Activated naive CD4-positive, alpha-beta T cell treated with anti-CD3 and anti-CD28 coated beads, Interleukin-2, amount 10 ng/mL, durations not matched to agents 7 days and 5 days (primary cell): ENCODE measurements at regions not wholly inside any gene's neighbourhood (a gene's known extent, or its start where the extent isn't known, plus 50 kb on each side); places are given as distances from the start of the nearest gene placed in this dataset.

Source experiments
- CTCF ChIA-PET: fragments of 350-600 bp; sonication (Branson Sonifier 250); formaldehyde crosslinking; loops from one replicate; lab custom pipeline; 2021; ENCODE audit warnings: antibody characterized with exemption; lab: Charles Lee
- DNase-seq: peaks from one replicate; pipeline ENCODE4 v3.0.0-alpha.2; 2020
- H3K27ac Mint-ChIP-seq: one replicate; pipeline ENCODE4 v1.8.0; 2021; ENCODE audit warnings: mild to moderate bottlenecking, moderate library complexity, mixed read lengths
- H3K27me3 Mint-ChIP-seq: one replicate; pipeline ENCODE4 v1.8.0; 2021; ENCODE audit warnings: mild to moderate bottlenecking, mixed read lengths
- H3K36me3 Mint-ChIP-seq: one replicate; pipeline ENCODE4 v1.8.0; 2021; ENCODE audit warnings: mixed read lengths
- H3K4me1 Mint-ChIP-seq: one replicate; pipeline ENCODE4 v1.8.0; 2021; ENCODE audit warnings: mixed read lengths
- H3K4me3 Mint-ChIP-seq: one replicate; pipeline ENCODE4 v1.8.0; 2021; ENCODE audit warnings: mild to moderate bottlenecking, moderate library complexity, mixed read lengths
- H3K9me3 Mint-ChIP-seq: one replicate; pipeline ENCODE4 v1.8.0; 2021; ENCODE audit warnings: mixed read lengths

GRCh38 chr3:6509576-6509975, 351.3 kb upstream of the GRM7 start:
- Mint-ChIP-seq H3K36me3 (no peaks in the 10 kb centered on the region), H3K27me3 (no peaks in the 10 kb centered on the region), H3K9me3 (peaks cover 7% of the 10 kb centered on the region), H3K27ac (no peak overlapping the region), H3K4me1 (no peaks in the 10 kb centered on the region), H3K4me3 (no peak overlapping the region)
- DNase-seq, result no peak
- CTCF ChIA-PET, result no interaction called here

- Mint-ChIP-seq H3K36me3 (no peaks in the 10 kb centered on the region), H3K9me3 (peaks cover 10% of the 10 kb centered on the region), H3K27me3 (no peaks in the 10 kb centered on the region), H3K4me3 (no peak overlapping the region), H3K4me1 (no peaks in the 10 kb centered on the region), H3K27ac (no peak overlapping the region)
- CTCF ChIA-PET, result interaction anchor here (1.4 kb wide), 1 partner anchor 11 kb away, joined by 3 read pairs; no protein-coding TSS in a partner anchor
- DNase-seq, result no peak
These were observed 350.2 kb upstream of the GRM7 start for GRCh38 chr3:6510713-6511112.

GRCh38 chr3:6512172-6512800, 348.6 kb upstream of the GRM7 start:
- no peaks in the 10 kb centered on the region for H3K36me3 Mint-ChIP-seq
- no peak overlapping the region for H3K27ac Mint-ChIP-seq
- no peak for DNase-seq
- CTCF ChIA-PET, result interaction anchor here (1.4 kb wide), 1 partner anchor 10 kb away, joined by 3 read pairs; no protein-coding TSS in a partner anchor
- no peaks in the 10 kb centered on the region for H3K27me3 Mint-ChIP-seq
- no peaks in the 10 kb centered on the region for H3K4me1 Mint-ChIP-seq
- H3K4me3 Mint-ChIP-seq, result no peak overlapping the region
- peaks cover 9% of the 10 kb centered on the region for H3K9me3 Mint-ChIP-seq

GRCh38 chr3:6516143-6516542, 344.8 kb upstream of the GRM7 start:
- CTCF ChIA-PET, result no interaction called here
- H3K9me3 Mint-ChIP-seq, result peaks cover 18% of the 10 kb centered on the region
- H3K4me3 Mint-ChIP-seq, result no peak overlapping the region
- no peaks in the 10 kb centered on the region for H3K36me3 Mint-ChIP-seq
- no peak for DNase-seq
- no peak overlapping the region for H3K27ac Mint-ChIP-seq
- H3K4me1 Mint-ChIP-seq, result no peaks in the 10 kb centered on the region
- no peaks in the 10 kb centered on the region for H3K27me3 Mint-ChIP-seq

GRCh38 chr3:6516694-6517093, 344.2 kb upstream of the GRM7 start:
- no peaks in the 10 kb centered on the region for H3K36me3 Mint-ChIP-seq
- H3K9me3 Mint-ChIP-seq, result peaks cover 18% of the 10 kb centered on the region
- CTCF ChIA-PET, result no interaction called here
- H3K27ac Mint-ChIP-seq, result no peak overlapping the region
- no peak for DNase-seq
- no peaks in the 10 kb centered on the region for H3K27me3 Mint-ChIP-seq
- H3K4me3 Mint-ChIP-seq, result no peak overlapping the region
- H3K4me1 Mint-ChIP-seq, result no peaks in the 10 kb centered on the region

GRCh38 chr3:6518709-6519345, 342.1 kb upstream of the GRM7 start:
- H3K9me3 Mint-ChIP-seq, result peaks cover 16% of the 10 kb centered on the region
- H3K4me1 Mint-ChIP-seq, result no peaks in the 10 kb centered on the region
- CTCF ChIA-PET, result no interaction called here
- no peak overlapping the region for H3K27ac Mint-ChIP-seq
- H3K27me3 Mint-ChIP-seq, result no peaks in the 10 kb centered on the region
- H3K4me3 Mint-ChIP-seq, result no peak overlapping the region
- DNase-seq, result no peak
- no peaks in the 10 kb centered on the region for H3K36me3 Mint-ChIP-seq

GRCh38 chr3:6521369-6522113, 339.4 kb upstream of the GRM7 start:
- CTCF ChIA-PET, result interaction anchor here (1.6 kb wide), 1 partner anchor 10 kb away, joined by 3 read pairs; no protein-coding TSS in a partner anchor
- no peak overlapping the region for H3K27ac Mint-ChIP-seq
- H3K4me3 Mint-ChIP-seq, result no peak overlapping the region
- DNase-seq, result no peak
- no peaks in the 10 kb centered on the region for H3K4me1 Mint-ChIP-seq
- no peaks in the 10 kb centered on the region for H3K27me3 Mint-ChIP-seq
- H3K36me3 Mint-ChIP-seq, result no peaks in the 10 kb centered on the region
- H3K9me3 Mint-ChIP-seq, result peaks cover 10% of the 10 kb centered on the region

GRCh38 chr3:6522191-6522590, 338.7 kb upstream of the GRM7 start:
- no peak overlapping the region for H3K4me3 Mint-ChIP-seq
- peaks cover 10% of the 10 kb centered on the region for H3K9me3 Mint-ChIP-seq
- no peaks in the 10 kb centered on the region for H3K4me1 Mint-ChIP-seq
- H3K36me3 Mint-ChIP-seq, result no peaks in the 10 kb centered on the region
- no peak for DNase-seq
- H3K27me3 Mint-ChIP-seq, result no peaks in the 10 kb centered on the region
- no peak overlapping the region for H3K27ac Mint-ChIP-seq
- CTCF ChIA-PET, result interaction anchor here (1.6 kb wide), 1 partner anchor 11 kb away, joined by 3 read pairs; no protein-coding TSS in a partner anchor

GRCh38 chr3:6523043-6523442, 337.9 kb upstream of the GRM7 start:
- no peak for DNase-seq
- Mint-ChIP-seq H3K36me3 (no peaks in the 10 kb centered on the region), H3K27ac (no peak overlapping the region), H3K27me3 (no peaks in the 10 kb centered on the region), H3K9me3 (peaks cover 8% of the 10 kb centered on the region), H3K4me1 (no peaks in the 10 kb centered on the region), H3K4me3 (no peak overlapping the region)
- CTCF ChIA-PET, result no interaction called here

GRCh38 chr3:6524479-6524878, 336.4 kb upstream of the GRM7 start:
- Mint-ChIP-seq H3K27ac (no peak overlapping the region), H3K36me3 (no peaks in the 10 kb centered on the region), H3K4me3 (no peak overlapping the region), H3K27me3 (no peaks in the 10 kb centered on the region), H3K4me1 (no peaks in the 10 kb centered on the region), H3K9me3 (peaks cover 7% of the 10 kb centered on the region)
- no peak for DNase-seq
- CTCF ChIA-PET, result interaction anchor here (0.6 kb wide), 1 partner anchor 573 kb away, joined by 3 read pairs; no protein-coding TSS in a partner anchor

- CTCF ChIA-PET, result no interaction called here
- no peak for DNase-seq
- H3K27ac Mint-ChIP-seq, result no peak overlapping the region
- no peaks in the 10 kb centered on the region for H3K9me3 Mint-ChIP-seq
- no peaks in the 10 kb centered on the region for H3K36me3 Mint-ChIP-seq
- no peaks in the 10 kb centered on the region for H3K27me3 Mint-ChIP-seq
- no peaks in the 10 kb centered on the region for H3K4me1 Mint-ChIP-seq
- no peak overlapping the region for H3K4me3 Mint-ChIP-seq
These were observed 334.6 kb upstream of the GRM7 start for GRCh38 chr3:6526321-6526720.

GRCh38 chr3:6526861-6527260, 334.1 kb upstream of the GRM7 start:
- CTCF ChIA-PET, result no interaction called here
- Mint-ChIP-seq H3K4me1 (no peaks in the 10 kb centered on the region), H3K4me3 (no peak overlapping the region)

GRCh38 chr3:6528951-6529350, 332.0 kb upstream of the GRM7 start:
- H3K36me3 Mint-ChIP-seq, result no peaks in the 10 kb centered on the region
- DNase-seq, result no peak
- H3K9me3 Mint-ChIP-seq, result no peaks in the 10 kb centered on the region

More at GRCh38 chr3:6526861-6527260, 334.1 kb upstream of the GRM7 start:
- H3K27me3 Mint-ChIP-seq, result no peaks in the 10 kb centered on the region
- no peak overlapping the region for H3K27ac Mint-ChIP-seq
- H3K9me3 Mint-ChIP-seq, result no peaks in the 10 kb centered on the region
- no peaks in the 10 kb centered on the region for H3K36me3 Mint-ChIP-seq
- no peak for DNase-seq

GRCh38 chr3:6531153-6531552, 329.8 kb upstream of the GRM7 start:
- Mint-ChIP-seq H3K27ac (no peak overlapping the region), H3K9me3 (peaks cover 8% of the 10 kb centered on the region), H3K4me3 (no peak overlapping the region), H3K36me3 (no peaks in the 10 kb centered on the region), H3K4me1 (no peaks in the 10 kb centered on the region), H3K27me3 (no peaks in the 10 kb centered on the region)
- DNase-seq, result no peak
- CTCF ChIA-PET, result no interaction called here

More at GRCh38 chr3:6528951-6529350, 332.0 kb upstream of the GRM7 start:
- CTCF ChIA-PET, result no interaction called here
- H3K27ac Mint-ChIP-seq, result no peak overlapping the region
- H3K4me1 Mint-ChIP-seq, result no peaks in the 10 kb centered on the region
- no peaks in the 10 kb centered on the region for H3K27me3 Mint-ChIP-seq
- H3K4me3 Mint-ChIP-seq, result no peak overlapping the region
